SU-DHL-6 (cell line): ENCODE measurements at regions not wholly inside any gene's neighbourhood (a gene's known extent, or its start where the extent isn't known, plus 50 kb on each side); places are given as distances from the start of the nearest gene placed in this dataset.

ENCODE experiments used
- CTCF ChIP-seq: fragments of 200-600 bp; sonication (generic); IDR thresholded peaks from one replicate; pipeline ENCODE4 v1.5.1; 2017; ENCODE audit warnings: antibody characterized with exemption, mild to moderate bottlenecking, low read length, moderate library complexity; ENCODE audit not compliant: insufficient read depth, poor library complexity, severe bottlenecking
- EZH2phosphoT487 ChIP-seq: fragments of 200-600 bp; sonication (generic), shearing (Covaris generic); conservative IDR thresholded peaks from 2 replicates; pipeline ENCODE4 v1.6.1; 2018; ENCODE audit warnings: mild to moderate bottlenecking, antibody characterized with exemption, low read length, moderate library complexity, mixed read lengths

GRCh38 chr16:73108195-73108963 lies 60.5 kb upstream of the ZFHX3 start:
- TF ChIP-seq CTCF (no peak), EZH2phosphoT487 (no peak)
